Esophagus muscularis mucosa (tissue), 4 donors: ENCODE measurements at regions not wholly inside any gene's neighbourhood (a gene's known extent, or its start where the extent isn't known, plus 50 kb on each side); places are given as distances from the start of the nearest gene placed in this dataset.

Experiments
- EP300 ChIP-seq: sonication (generic); formaldehyde crosslinking; IDR thresholded peaks from one replicate; pipeline ENCODE4 v1.6.1; 2017; ENCODE audit warnings: antibody characterized with exemption
- POLR2A ChIP-seq: fragments of 450-650 bp; IDR thresholded peaks from one replicate; pipeline ENCODE4 v1.6.1; 2017; ENCODE audit warnings: antibody characterized with exemption, moderate library complexity, mild to moderate bottlenecking, low read depth
- POLR2AphosphoS5 ChIP-seq, 2 donors: sonication (generic); formaldehyde crosslinking; IDR thresholded peaks; one replicate each; pipeline ENCODE4 v1.6.1; 2017; ENCODE audit warnings: antibody characterized with exemption in 2 of 2
- TF ChIP-seq, protein P1 (sequence below), 3 experiments: fragments of 200-600 bp in 2 of 3; fragments of 450-650 bp in 1 of 3; sonication (generic) in 2 of 3; IDR thresholded peaks; one replicate each; pipeline ENCODE4 v1.5.1; 2017 to 2019; ENCODE audit warnings: antibody characterized with exemption in 3 of 3, mild to moderate bottlenecking in 2 of 3, moderate library complexity in 1 of 3

DNA sequence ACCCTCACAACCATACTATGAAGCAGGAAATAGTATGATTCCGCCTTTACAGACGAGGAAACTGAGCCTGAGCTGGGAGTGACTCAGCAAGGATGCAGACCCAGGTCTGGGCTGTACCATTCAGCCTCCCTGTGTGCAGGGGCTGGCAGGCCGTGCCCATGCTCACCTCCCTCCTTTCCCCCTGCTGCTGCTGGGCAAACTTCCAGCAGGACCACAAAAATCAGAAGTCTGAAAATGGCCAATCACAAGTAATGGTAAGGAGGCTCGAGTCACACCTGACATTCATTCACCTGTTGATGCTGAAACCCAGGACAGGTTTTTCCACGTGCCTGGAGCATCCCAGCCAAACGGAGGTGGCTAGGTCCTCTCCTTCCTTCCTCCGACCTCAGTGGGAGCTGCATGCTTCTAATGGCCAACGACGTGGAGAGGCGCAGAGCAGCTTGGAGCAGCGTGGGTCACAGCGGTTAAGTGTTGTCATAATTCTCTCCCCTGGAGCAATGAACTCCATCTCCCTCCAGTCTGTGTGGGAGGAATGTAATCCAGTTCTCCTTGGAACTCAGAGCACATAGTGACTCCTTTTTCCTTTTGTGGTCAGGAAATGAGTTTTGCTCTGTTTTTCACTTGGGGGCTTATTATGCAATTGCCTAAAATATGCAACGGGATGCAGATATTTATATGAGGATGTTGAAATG is 371.7 kb downstream of the BCOR start:
- TF ChIP-seq, protein P1, sequence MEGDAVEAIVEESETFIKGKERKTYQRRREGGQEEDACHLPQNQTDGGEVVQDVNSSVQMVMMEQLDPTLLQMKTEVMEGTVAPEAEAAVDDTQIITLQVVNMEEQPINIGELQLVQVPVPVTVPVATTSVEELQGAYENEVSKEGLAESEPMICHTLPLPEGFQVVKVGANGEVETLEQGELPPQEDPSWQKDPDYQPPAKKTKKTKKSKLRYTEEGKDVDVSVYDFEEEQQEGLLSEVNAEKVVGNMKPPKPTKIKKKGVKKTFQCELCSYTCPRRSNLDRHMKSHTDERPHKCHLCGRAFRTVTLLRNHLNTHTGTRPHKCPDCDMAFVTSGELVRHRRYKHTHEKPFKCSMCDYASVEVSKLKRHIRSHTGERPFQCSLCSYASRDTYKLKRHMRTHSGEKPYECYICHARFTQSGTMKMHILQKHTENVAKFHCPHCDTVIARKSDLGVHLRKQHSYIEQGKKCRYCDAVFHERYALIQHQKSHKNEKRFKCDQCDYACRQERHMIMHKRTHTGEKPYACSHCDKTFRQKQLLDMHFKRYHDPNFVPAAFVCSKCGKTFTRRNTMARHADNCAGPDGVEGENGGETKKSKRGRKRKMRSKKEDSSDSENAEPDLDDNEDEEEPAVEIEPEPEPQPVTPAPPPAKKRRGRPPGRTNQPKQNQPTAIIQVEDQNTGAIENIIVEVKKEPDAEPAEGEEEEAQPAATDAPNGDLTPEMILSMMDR (IDR thresholded peaks at IDR 0.05): no peak
- no peak for TF ChIP-seq POLR2AphosphoS5 (IDR thresholded peaks at IDR 0.05)
- TF ChIP-seq POLR2A: no peak
- no peak for TF ChIP-seq EP300
